Right atrium auricular region (tissue), 2 donors: ENCODE measurements at regions not wholly inside any gene's neighbourhood (a gene's known extent, or its start where the extent isn't known, plus 50 kb on each side); places are given as distances from the start of the nearest gene placed in this dataset.

Experiments
- DNase-seq: peaks from one replicate; pipeline ENCODE4 v3.0.0-alpha.2; 2019; ENCODE audit warnings: low spot score
- H3K27ac ChIP-seq, 2 donors: fragments of 200-600 bp; sonication (generic); 1 replicate in 1 of 2; 2 replicates in 1 of 2; pipeline ENCODE4 v1.5.1; 2016 to 2019
- H3K27me3 ChIP-seq, 2 donors: fragments of 200-600 bp; sonication (generic); one replicate each; pipeline versions ENCODE4 v1.5.1 to v1.6.0; 2017 to 2019
- H3K36me3 ChIP-seq: fragments of 200-600 bp; sonication (generic); one replicate; pipeline ENCODE4 v1.5.1; 2016
- H3K4me1 ChIP-seq, 2 donors: fragments of 200-600 bp; sonication (generic); one replicate each; pipeline versions ENCODE4 v1.5.1 to v1.6.0; 2017 to 2019
- H3K4me3 ChIP-seq, 2 donors: fragments of 200-600 bp; sonication (generic); 1 replicate in 1 of 2; 2 replicates in 1 of 2; pipeline ENCODE4 v1.5.1; 2017 to 2019; ENCODE audit warnings: mild to moderate bottlenecking in 1 of 2, moderate library complexity in 1 of 2
- H3K9me3 ChIP-seq, 2 donors: fragments of 200-600 bp; sonication (generic); one replicate each; pipeline ENCODE4 v1.5.1; 2019
- CTCF ChIP-seq, 2 donors: fragments of 200-600 bp; sonication (generic); IDR thresholded peaks; one replicate each; pipeline ENCODE4 v1.5.1; 2019; ENCODE audit warnings: antibody characterized with exemption in 2 of 2

GRCh38 chr14:36465178-36465577 is 54.9 kb downstream of the NKX2-1 start:
- no peak overlapping the region for H3K27ac ChIP-seq
- no peak overlapping the region for H3K4me3 ChIP-seq
- H3K27me3 ChIP-seq: no peaks in the 10 kb centered on the region
- no peaks in the 10 kb centered on the region for H3K9me3 ChIP-seq
- DNase-seq: no peak
- TF ChIP-seq CTCF (IDR thresholded peaks at IDR 0.05): no peak
- no peaks in the 10 kb centered on the region for H3K36me3 ChIP-seq
- no peaks in the 10 kb centered on the region for H3K4me1 ChIP-seq

GRCh38 chr14:36462890-36463289 is 57.1 kb downstream of the NKX2-1 start:
- H3K4me3 ChIP-seq: no peak overlapping the region
- DNase-seq: no peak
- no peaks in the 10 kb centered on the region for H3K4me1 ChIP-seq
- TF ChIP-seq CTCF (IDR thresholded peaks at IDR 0.05): no peak
- H3K27ac ChIP-seq: no peak overlapping the region
- no peaks in the 10 kb centered on the region for H3K36me3 ChIP-seq
- H3K9me3 ChIP-seq: no peaks in the 10 kb centered on the region
- H3K27me3 ChIP-seq: no peaks in the 10 kb centered on the region

- no peak for DNase-seq
- Histone ChIP-seq H3K27ac (no peak overlapping the region), H3K27me3 (no peaks in the 10 kb centered on the region), H3K9me3 (no peaks in the 10 kb centered on the region), H3K36me3 (no peaks in the 10 kb centered on the region), H3K4me3 (no peak overlapping the region), H3K4me1 (no peaks in the 10 kb centered on the region)
- TF ChIP-seq CTCF (IDR thresholded peaks at IDR 0.05): no peak
Measured at GRCh38 chr14:36455241-36455627, 64.8 kb downstream of the NKX2-1 start.

GRCh38 chr14:36454599-36455240 is 65.3 kb downstream of the NKX2-1 start:
- H3K27me3 ChIP-seq: no peaks in the 10 kb centered on the region
- TF ChIP-seq CTCF (IDR thresholded peaks at IDR 0.05): no peak
- H3K36me3 ChIP-seq: no peaks in the 10 kb centered on the region

GRCh38 chr14:36452860-36453259 is 67.2 kb downstream of the NKX2-1 start:
- no peaks in the 10 kb centered on the region for H3K27me3 ChIP-seq
- no peak overlapping the region for H3K27ac ChIP-seq
- H3K4me3 ChIP-seq: no peak overlapping the region
- no peaks in the 10 kb centered on the region for H3K9me3 ChIP-seq
- no peaks in the 10 kb centered on the region for H3K36me3 ChIP-seq
- H3K4me1 ChIP-seq: no peaks in the 10 kb centered on the region
- DNase-seq: no peak
- TF ChIP-seq CTCF (IDR thresholded peaks at IDR 0.05): no peak

More at GRCh38 chr14:36454599-36455240, 65.3 kb downstream of the NKX2-1 start:
- H3K9me3 ChIP-seq: no peaks in the 10 kb centered on the region
- no peak for DNase-seq
- H3K27ac ChIP-seq: no peak overlapping the region
- no peak overlapping the region for H3K4me3 ChIP-seq
- no peaks in the 10 kb centered on the region for H3K4me1 ChIP-seq
